Liver (tissue), 8 donors: ENCODE measurements at regions not wholly inside any gene's neighbourhood (a gene's known extent, or its start where the extent isn't known, plus 50 kb on each side); places are given as distances from the start of the nearest gene placed in this dataset.

ENCODE experiments used
- DNase-seq: peaks from one replicate; pipeline ENCODE4 v3.0.0-alpha.2; 2017; ENCODE audit warnings: low spot score
- H3K27ac ChIP-seq, 2 donors: one replicate each; pipeline ENCODE4 v1.7.0; 2013; ENCODE audit warnings: inconsistent platforms in 2 of 2, low read length in 2 of 2, control low read depth in 1 of 2, low read depth in 1 of 2, mild to moderate bottlenecking in 1 of 2
- H3K27me3 ChIP-seq, 4 donors: one replicate each; pipeline versions ENCODE4 v1.6.1 to v1.7.0; 2013; ENCODE audit warnings: low read length in 3 of 4, inconsistent platforms in 1 of 4, mild to moderate bottlenecking in 1 of 4, moderate library complexity in 1 of 4; ENCODE audit not compliant: control insufficient read depth in 4 of 4, insufficient read depth in 4 of 4
- H3K36me3 ChIP-seq, 4 donors: one replicate each; pipeline versions ENCODE4 v1.6.1 to v1.7.0; 2013; ENCODE audit warnings: low read length in 3 of 4, mild to moderate bottlenecking in 3 of 4, low read depth in 1 of 4, moderate library complexity in 1 of 4; ENCODE audit not compliant: control insufficient read depth in 4 of 4, insufficient read depth in 3 of 4
- H3K4me1 ChIP-seq, 4 donors: one replicate each; pipeline versions ENCODE4 v1.6.1 to v1.7.0; 2013; ENCODE audit warnings: low read length in 3 of 4, mild to moderate bottlenecking in 3 of 4, moderate library complexity in 1 of 4; ENCODE audit not compliant: control insufficient read depth in 4 of 4, insufficient read depth in 4 of 4
- H3K4me3 ChIP-seq, 3 donors: one replicate each; pipeline versions ENCODE4 v1.6.1 to v1.7.0; 2013; ENCODE audit warnings: low read length in 3 of 3, control low read depth in 1 of 3, low read depth in 1 of 3, mild to moderate bottlenecking in 1 of 3
- H3K9ac ChIP-seq, 2 donors: one replicate each; pipeline ENCODE4 v1.7.0; 2013; ENCODE audit warnings: low read length in 2 of 2, mild to moderate bottlenecking in 2 of 2, moderate library complexity in 2 of 2, control low read depth in 1 of 2, low read depth in 1 of 2
- H3K9me3 ChIP-seq, 4 donors: one replicate each; pipeline versions ENCODE4 v1.6.1 to v1.7.0; 2013; ENCODE audit warnings: low read length in 3 of 4; ENCODE audit not compliant: control insufficient read depth in 4 of 4
- ATF3 ChIP-seq: IDR thresholded peaks from 2 replicates; pipeline ENCODE4 v1.6.1; 2016; ENCODE audit warnings: antibody characterized with exemption
- CTCF ChIP-seq: fragments of 150-350 bp; IDR thresholded peaks from 2 replicates; pipeline ENCODE4 v1.5.1; 2017; ENCODE audit warnings: improper control_type of control experiment, low read depth, low read length; ENCODE audit not compliant: missing input control
- EGR1 ChIP-seq, 2 donors: IDR thresholded peaks; 2 replicates each; pipeline ENCODE4 v1.6.1; 2016 to 2018; ENCODE audit warnings: antibody characterized with exemption in 2 of 2, low read depth in 2 of 2
- FOXA1 ChIP-seq: IDR thresholded peaks from 2 replicates; pipeline ENCODE4 v1.6.1; 2016; ENCODE audit warnings: antibody characterized with exemption
- FOXA2 ChIP-seq: IDR thresholded peaks from 2 replicates; pipeline ENCODE4 v1.6.1; 2016; ENCODE audit warnings: antibody characterized with exemption
- GABPA ChIP-seq, 2 donors: IDR thresholded peaks in 1 of 2; conservative IDR thresholded peaks in 1 of 2; 2 replicates each; pipeline ENCODE4 v1.6.1; 2016; ENCODE audit warnings: antibody characterized with exemption in 2 of 2, mild to moderate bottlenecking in 1 of 2, moderate library complexity in 1 of 2
- HNF4A ChIP-seq, 2 donors: conservative IDR thresholded peaks; 2 replicates each; pipeline ENCODE4 v1.6.1; 2016; ENCODE audit warnings: antibody characterized with exemption in 2 of 2, mild to moderate bottlenecking in 2 of 2
- HNF4G ChIP-seq: IDR thresholded peaks from 2 replicates; pipeline ENCODE4 v1.6.1; 2016; ENCODE audit warnings: antibody characterized with exemption
- MAX ChIP-seq: IDR thresholded peaks from 2 replicates; pipeline ENCODE4 v1.6.1; 2016; ENCODE audit warnings: antibody characterized with exemption
- NR2F2 ChIP-seq: IDR thresholded peaks from 2 replicates; pipeline ENCODE4 v1.6.1; 2016; ENCODE audit warnings: antibody characterized with exemption
- RAD21 ChIP-seq, 2 donors: IDR thresholded peaks; 2 replicates each; pipeline ENCODE4 v1.6.1; 2016; ENCODE audit warnings: antibody characterized with exemption in 2 of 2, mild to moderate bottlenecking in 2 of 2
- REST ChIP-seq: IDR thresholded peaks from 2 replicates; pipeline ENCODE4 v1.6.1; 2016; ENCODE audit warnings: antibody characterized with exemption, mild to moderate bottlenecking
- RXRA ChIP-seq, 2 donors: IDR thresholded peaks; 2 replicates each; pipeline ENCODE4 v1.6.1; 2017 to 2018; ENCODE audit warnings: antibody characterized with exemption in 2 of 2, mild to moderate bottlenecking in 1 of 2
- TAF1 ChIP-seq: conservative IDR thresholded peaks from 2 replicates; pipeline ENCODE4 v1.6.1; 2016; ENCODE audit warnings: antibody characterized with exemption, mild to moderate bottlenecking
- YY1 ChIP-seq: IDR thresholded peaks from 2 replicates; pipeline ENCODE4 v1.6.1; 2016; ENCODE audit warnings: antibody characterized with exemption, mild to moderate bottlenecking
- ZBTB33 ChIP-seq: IDR thresholded peaks from 2 replicates; pipeline ENCODE4 v1.6.1; 2016; ENCODE audit warnings: antibody characterized with exemption
- WGBS: extraction: QIAGEN DNeasy Blood & Tissue Kit; methylation state at CpG from one replicate; pipeline ENCODE4 v1.1.7; 2013; 5-methylcytosine and 5-hydroxymethylcytosine counted together
- donor health status: healthy.
- donor health status: healthy.
- donor health status: healthy.
- donor health status: healthy.
- donor health status: healthy.

GRCh38 chr11:121741351-121741760, 288.6 kb upstream of the SORL1-AS1 start:
- WGBS: 87% methylated on average over 5 of the region's 5 CpGs
- DNase-seq: no peak
- no peak overlapping the region for H3K9ac ChIP-seq

GRCh38 chr11:121740902-121741301, 288.1 kb upstream of the SORL1-AS1 start:
- Histone ChIP-seq H3K9me3 (peaks cover 0 to 8% (median 1%) of the 10 kb centered on the region in 4 donors), H3K9ac (no peak overlapping the region), H3K27ac (no peak overlapping the region), H3K4me1 (no peaks in the 10 kb centered on the region), H3K36me3 (no peaks in the 10 kb centered on the region), H3K27me3 (no peaks in the 10 kb centered on the region), H3K4me3 (no peak overlapping the region)
- 84% methylated on average over 1 of the region's 1 CpG for WGBS
- no peak for DNase-seq
- TF ChIP-seq TAF1: no peak
- TF ChIP-seq EGR1 (IDR thresholded peaks at IDR 0.05; ENCODE audit: low read depth in 2 of 2): no peak
- no peak for TF ChIP-seq NR2F2
- TF ChIP-seq ATF3: no peak
- no peak for TF ChIP-seq FOXA1
- no peak for TF ChIP-seq ZBTB33
- no peak for TF ChIP-seq GABPA (IDR thresholded peaks at IDR 0.05 in 1 of 2, conservative IDR thresholded peaks at IDR 0.05 in 1 of 2)
- no peak for TF ChIP-seq CTCF
- no peak for TF ChIP-seq FOXA2

More at GRCh38 chr11:121741351-121741760, 288.6 kb upstream of the SORL1-AS1 start:
- no peaks in the 10 kb centered on the region for H3K36me3 ChIP-seq
- TF ChIP-seq RXRA (IDR thresholded peaks at IDR 0.05) (no peak), FOXA1 (no peak), MAX (no peak), HNF4G (no peak), YY1 (no peak), RAD21 (IDR thresholded peaks at IDR 0.05) (no peak), EGR1 (IDR thresholded peaks at IDR 0.05; ENCODE audit: low read depth in 2 of 2) (no peak), REST (no peak), CTCF (no peak), ATF3 (no peak), FOXA2 (no peak), HNF4A (conservative IDR thresholded peaks at IDR 0.05) (no peak)
- no peak overlapping the region for H3K4me3 ChIP-seq
- peaks cover 0 to 8% (median 1%) of the 10 kb centered on the region in 4 donors for H3K9me3 ChIP-seq
- H3K27ac ChIP-seq: no peak overlapping the region
- H3K27me3 ChIP-seq: no peaks in the 10 kb centered on the region
- no peaks in the 10 kb centered on the region for H3K4me1 ChIP-seq
